Kasumi-1 (cell line): ENCODE measurements at regions not wholly inside any gene's neighbourhood (a gene's known extent, or its start where the extent isn't known, plus 50 kb on each side); places are given as distances from the start of the nearest gene placed in this dataset.
"Not testable (repeated sequence)": the region's sequence is repeated elsewhere in the genome, so short reads cannot be mapped to it uniquely, and the experiment has no call there.

ENCODE experiments used
- DNase-seq, 2 experiments: peaks; one replicate each; lab custom pipeline; 2025; lab: John Stamatoyannopoulos, UW

- no peak for DNase-seq
Measured at GRCh38 chr18:1413323-1413675, 508.6 kb downstream of the ADCYAP1 start.

- DNase-seq: no peak
Measured at GRCh38 chr18:1416074-1416473, 511.4 kb downstream of the ADCYAP1 start.

GRCh38 chr18:1421502-1421901, 516.8 kb downstream of the ADCYAP1 start:
- DNase-seq: no peak

- DNase-seq: no peak
Measured at GRCh38 chr18:1422634-1423033, 518.0 kb downstream of the ADCYAP1 start.

GRCh38 chr18:1425679-1426078, 521.0 kb downstream of the ADCYAP1 start:
- no peak for DNase-seq

GRCh38 chr18:1435487-1435886, 530.8 kb downstream of the ADCYAP1 start:
- DNase-seq: no peak

GRCh38 chr18:1436199-1436598, 531.5 kb downstream of the ADCYAP1 start:
- DNase-seq: no peak

GRCh38 chr18:1438458-1438910, 533.8 kb downstream of the ADCYAP1 start:
- no peak for DNase-seq

- no peak for DNase-seq
Measured at GRCh38 chr18:1438967-1439366, 534.3 kb downstream of the ADCYAP1 start.

GRCh38 chr18:1444062-1444461, 539.4 kb downstream of the ADCYAP1 start:
- DNase-seq: not testable (repeated sequence)

GRCh38 chr18:1446765-1447164, 542.1 kb downstream of the ADCYAP1 start:
- DNase-seq: no peak

GRCh38 chr18:1452821-1453220, 548.1 kb downstream of the ADCYAP1 start:
- DNase-seq: no peak

- no peak for DNase-seq
Measured at GRCh38 chr18:1455605-1456004, 550.9 kb downstream of the ADCYAP1 start.

- no peak for DNase-seq
Measured at GRCh38 chr18:1458547-1458946, 553.9 kb downstream of the ADCYAP1 start.

- DNase-seq: no peak
Measured at GRCh38 chr18:1463981-1464380, 559.3 kb downstream of the ADCYAP1 start.

- DNase-seq: no peak
Measured at GRCh38 chr18:1464444-1465217, 560.0 kb downstream of the ADCYAP1 start.

GRCh38 chr18:1466035-1466434, 561.4 kb downstream of the ADCYAP1 start:
- no peak for DNase-seq

GRCh38 chr18:1467461-1467964, 562.8 kb downstream of the ADCYAP1 start:
- DNase-seq: no peak

- no peak for DNase-seq
Measured at GRCh38 chr18:1468550-1468949, 563.9 kb downstream of the ADCYAP1 start.

- DNase-seq: no peak
Measured at GRCh38 chr18:1475867-1476266, 571.2 kb downstream of the ADCYAP1 start.

- no peak for DNase-seq
Measured at GRCh38 chr18:1480309-1480708, 575.6 kb downstream of the ADCYAP1 start.

GRCh38 chr18:1481577-1481976, 576.9 kb downstream of the ADCYAP1 start:
- no peak for DNase-seq

- DNase-seq: no peak
Measured at GRCh38 chr18:1483385-1483784, 578.7 kb downstream of the ADCYAP1 start.

GRCh38 chr18:1487457-1487856, 582.8 kb downstream of the ADCYAP1 start:
- no peak for DNase-seq
